GM21423 (cell line): ENCODE measurements at regions not wholly inside any gene's neighbourhood (a gene's known extent, or its start where the extent isn't known, plus 50 kb on each side); places are given as distances from the start of the nearest gene placed in this dataset.

Experiments
- ATAC-seq: cut with Tn5 transposase; IDR thresholded peaks from one replicate; pipeline ENCODE4 v1.9.1; 2021; ENCODE audit warnings: mild to moderate bottlenecking, moderate library complexity; ENCODE audit not compliant: unreplicated experiment

DNA sequence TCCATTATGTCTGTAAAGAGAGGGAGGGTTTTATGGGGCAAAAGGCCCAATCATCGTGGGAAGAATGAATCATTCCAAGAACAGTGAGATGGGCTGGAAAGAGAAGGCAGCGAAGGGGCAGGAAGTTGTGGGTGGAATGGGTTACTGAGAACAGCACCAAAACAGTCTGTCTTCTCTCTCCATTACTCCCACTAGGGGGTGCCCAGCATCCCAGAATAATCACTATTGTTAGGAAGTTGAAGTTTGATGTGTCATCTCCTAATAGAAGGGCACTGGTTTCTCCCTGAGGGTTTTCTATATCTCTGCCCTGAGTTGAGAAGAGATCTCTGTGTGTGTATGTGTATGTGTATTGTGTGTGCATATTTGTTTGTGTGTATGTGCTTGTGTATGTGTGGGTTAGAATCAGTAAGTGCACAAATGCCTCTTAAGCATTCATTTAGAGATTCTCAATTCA, 76.6 kb upstream of the MAP4K3 start:
- ATAC-seq, result peak; percentile 94

GRCh38 chr2:39514825-39515224, 77.7 kb upstream of the MAP4K3 start:
- no peak for ATAC-seq

GRCh38 chr2:39515273-39515896, 78.3 kb upstream of the MAP4K3 start:
- ATAC-seq, result no peak

DNA sequence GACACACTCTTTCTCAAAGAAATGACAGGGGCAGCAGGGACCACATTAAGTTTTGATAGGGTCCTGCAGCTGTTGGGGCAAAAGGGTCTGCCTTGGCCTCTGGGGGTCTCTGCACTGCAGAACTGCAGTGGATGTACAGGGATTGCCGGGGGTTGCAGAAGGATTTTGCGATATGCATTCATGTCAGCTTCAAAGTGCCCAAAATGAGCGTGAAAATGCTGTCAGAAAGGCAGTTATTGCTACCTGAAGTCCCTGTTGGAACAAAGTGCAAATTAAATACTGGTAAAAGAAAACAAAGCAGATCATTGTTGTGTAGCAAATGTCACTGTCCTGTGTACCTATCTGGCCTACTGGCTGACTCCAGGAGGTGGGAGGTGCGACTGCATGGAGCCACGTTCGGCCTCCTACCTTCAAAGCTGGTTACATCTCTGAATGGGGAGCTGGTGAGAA, 78.8 kb upstream of the MAP4K3 start:
- no peak for ATAC-seq

- ATAC-seq, result no peak
Measured at GRCh38 chr2:39516347-39517101, 79.4 kb upstream of the MAP4K3 start.

- ATAC-seq, result no peak
Measured at GRCh38 chr2:39517102-39517436, 80.0 kb upstream of the MAP4K3 start.

DNA sequence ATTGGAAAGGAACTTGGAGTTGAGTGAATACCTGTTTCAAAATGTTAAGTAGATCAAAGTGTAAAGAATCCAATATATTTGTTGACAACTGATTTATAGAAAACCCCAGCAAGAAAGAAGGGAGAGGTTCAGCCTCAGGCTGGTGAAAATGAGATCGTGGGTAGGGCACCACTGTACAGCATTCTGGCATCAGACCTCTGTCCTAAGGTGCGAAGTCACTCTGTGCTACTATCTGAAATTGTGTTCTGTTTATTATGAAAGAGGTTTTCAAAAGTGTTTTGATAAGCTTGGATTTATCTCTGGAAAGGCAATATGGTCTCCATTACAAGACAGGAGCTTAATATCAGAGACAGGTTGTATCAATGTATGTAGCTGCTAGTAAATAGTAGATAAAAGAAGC, 80.5 kb upstream of the MAP4K3 start:
- ATAC-seq, result no peak

- ATAC-seq, result no peak
Measured at GRCh38 chr2:39519886-39520285, 82.8 kb upstream of the MAP4K3 start.

GRCh38 chr2:39521876-39522517, 84.9 kb upstream of the MAP4K3 start:
- no peak for ATAC-seq

GRCh38 chr2:39522518-39522877, 85.4 kb upstream of the MAP4K3 start:
- ATAC-seq, result no peak

GRCh38 chr2:39523308-39524044, 86.4 kb upstream of the MAP4K3 start:
- no peak for ATAC-seq

GRCh38 chr2:39524061-39524460, 87.0 kb upstream of the MAP4K3 start:
- no peak for ATAC-seq

- no peak for ATAC-seq
Measured at GRCh38 chr2:39524756-39525635, 87.9 kb upstream of the MAP4K3 start.

GRCh38 chr2:39525636-39526412, 88.7 kb upstream of the MAP4K3 start:
- no peak for ATAC-seq

DNA sequence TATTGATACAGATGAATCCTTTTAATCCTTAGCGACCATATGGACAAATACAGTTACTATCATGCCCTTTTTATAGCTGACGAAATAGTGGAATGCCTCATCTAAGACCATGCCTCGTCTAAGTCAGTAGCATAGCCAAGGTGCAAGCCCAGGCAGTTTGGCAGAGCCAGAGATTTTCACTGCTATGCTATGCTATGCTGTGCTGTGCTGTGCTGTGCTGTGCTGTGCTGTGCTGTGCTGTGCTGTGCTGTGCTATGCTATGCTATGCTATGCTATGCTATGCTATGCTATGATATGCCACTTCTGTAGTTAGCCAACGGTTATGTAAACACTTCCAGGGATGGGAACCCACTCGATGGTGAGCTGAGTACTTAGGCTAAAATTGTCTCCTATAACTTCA, 91.6 kb upstream of the MAP4K3 start:
- ATAC-seq, result no peak

- no peak for ATAC-seq
Measured at GRCh38 chr2:39529836-39530235, 92.8 kb upstream of the MAP4K3 start.

GRCh38 chr2:39530411-39530866, 93.4 kb upstream of the MAP4K3 start:
- no peak for ATAC-seq

DNA sequence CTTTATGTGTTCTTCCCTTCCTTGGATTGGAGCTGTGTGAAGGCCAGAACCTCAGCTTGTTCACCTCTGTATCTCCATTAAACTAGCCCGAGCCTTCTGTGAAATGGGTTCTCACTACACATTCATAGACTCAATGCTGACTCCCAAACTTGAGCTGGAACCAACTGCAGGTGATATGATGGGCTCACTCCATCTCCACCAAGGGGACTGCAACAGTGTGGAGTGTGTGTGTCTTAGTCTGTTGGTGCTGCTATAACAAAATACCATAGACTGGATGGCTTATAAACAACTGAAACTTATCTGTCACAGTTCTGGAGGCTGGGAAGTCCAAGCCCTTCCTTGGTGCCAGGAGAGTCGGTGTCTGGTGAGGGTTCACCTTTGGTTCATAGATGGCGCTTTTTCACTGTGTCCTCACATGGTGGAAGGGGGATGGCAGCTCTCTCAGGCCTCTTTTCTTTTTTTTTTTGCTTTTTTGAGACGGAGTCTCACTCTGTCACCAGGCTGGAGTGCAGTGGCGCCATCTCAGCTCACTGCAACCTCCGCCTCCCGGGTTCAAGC, 94.2 kb upstream of the MAP4K3 start:
- ATAC-seq, result no peak

- no peak for ATAC-seq
Measured at GRCh38 chr2:39532933-39533332, 95.8 kb upstream of the MAP4K3 start.
